ENCODE measurements at regions not wholly inside any gene's neighbourhood (a gene's known extent, or its start where the extent isn't known, plus 50 kb on each side); places are given as distances from the start of the nearest gene placed in this dataset.

GRCh38 chr6:87798393-87799278 lies 96.6 kb upstream of the AKIRIN2 start:
- DNase-seq, result no peak

GRCh38 chr6:87794922-87795885 lies 93.2 kb upstream of the AKIRIN2 start:
- no peak for DNase-seq

- DNase-seq, result no peak
These were observed 91.3 kb upstream of the AKIRIN2 start for GRCh38 chr6:87793315-87793714.

- no peak for DNase-seq
These were observed 89.9 kb upstream of the AKIRIN2 start for GRCh38 chr6:87791982-87792381.

- no peak for DNase-seq
These were observed 89.5 kb upstream of the AKIRIN2 start for GRCh38 chr6:87791485-87791884.

GRCh38 chr6:87791029-87791428 lies 89.0 kb upstream of the AKIRIN2 start:
- no peak for DNase-seq

GRCh38 chr6:87789900-87790290 lies 87.9 kb upstream of the AKIRIN2 start:
- no peak for DNase-seq

- DNase-seq, result no peak
These were observed 87.3 kb upstream of the AKIRIN2 start for GRCh38 chr6:87789198-87789899.

- DNase-seq, result no peak
These were observed 86.1 kb upstream of the AKIRIN2 start for GRCh38 chr6:87788141-87788540.

GRCh38 chr6:87785229-87785862 lies 83.3 kb upstream of the AKIRIN2 start:
- DNase-seq, result no peak

GRCh38 chr6:87784690-87785089 lies 82.7 kb upstream of the AKIRIN2 start:
- no peak for DNase-seq

- no peak for DNase-seq
These were observed 82.0 kb upstream of the AKIRIN2 start for GRCh38 chr6:87784051-87784450.

- DNase-seq, result no peak
These were observed 77.5 kb upstream of the AKIRIN2 start for GRCh38 chr6:87779542-87779941.

GRCh38 chr6:87772597-87773530 lies 70.8 kb upstream of the AKIRIN2 start:
- no peak for DNase-seq

- DNase-seq, result no peak
These were observed 65.4 kb upstream of the AKIRIN2 start for GRCh38 chr6:87767478-87767877.

GRCh38 chr6:87766211-87766610 lies 64.2 kb upstream of the AKIRIN2 start:
- no peak for DNase-seq

GRCh38 chr6:87763901-87764300 lies 61.9 kb upstream of the AKIRIN2 start:
- no peak for DNase-seq

- DNase-seq, result no peak
These were observed 61.2 kb upstream of the AKIRIN2 start for GRCh38 chr6:87763276-87763675.

GRCh38 chr6:87762116-87762515 lies 60.1 kb upstream of the AKIRIN2 start:
- no peak for DNase-seq

- DNase-seq, result no peak
These were observed 55.8 kb upstream of the AKIRIN2 start for GRCh38 chr6:87757792-87758191.

GRCh38 chr6:87756858-87757257 lies 54.8 kb upstream of the AKIRIN2 start:
- peak; percentile 10 for DNase-seq
